GM12874 (cell line): ENCODE measurements at regions not wholly inside any gene's neighbourhood (a gene's known extent, or its start where the extent isn't known, plus 50 kb on each side); places are given as distances from the start of the nearest gene placed in this dataset.

ENCODE experiments used
- TF ChIP-seq, protein P1 (sequence below): IDR thresholded peaks from 2 replicates; pipeline ENCODE4 v1.5.1; 2011; ENCODE audit warnings: low read depth, mild to moderate bottlenecking, control low read depth, low read length, moderate library complexity; ENCODE audit not compliant: insufficient read depth

DNA sequence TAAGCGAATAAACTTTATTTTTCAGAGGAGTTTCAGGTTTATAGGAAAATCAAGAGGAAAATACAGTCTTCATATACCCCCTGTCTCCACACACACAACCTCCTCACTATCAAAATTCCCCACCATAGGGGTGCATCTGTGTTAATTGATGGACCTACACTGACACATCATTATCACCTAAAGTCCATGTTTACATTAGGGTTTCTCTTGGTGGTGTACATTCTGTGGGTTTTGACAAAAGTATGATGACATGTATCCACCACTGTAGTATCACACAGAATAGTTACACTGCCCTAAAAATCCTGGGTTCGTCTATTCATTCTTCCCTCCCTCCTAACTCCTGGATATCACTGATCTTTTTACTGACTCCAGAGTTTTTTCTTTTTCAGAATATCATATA lies 654.2 kb downstream of the UQCRFS1 start:
- TF ChIP-seq, protein P1, sequence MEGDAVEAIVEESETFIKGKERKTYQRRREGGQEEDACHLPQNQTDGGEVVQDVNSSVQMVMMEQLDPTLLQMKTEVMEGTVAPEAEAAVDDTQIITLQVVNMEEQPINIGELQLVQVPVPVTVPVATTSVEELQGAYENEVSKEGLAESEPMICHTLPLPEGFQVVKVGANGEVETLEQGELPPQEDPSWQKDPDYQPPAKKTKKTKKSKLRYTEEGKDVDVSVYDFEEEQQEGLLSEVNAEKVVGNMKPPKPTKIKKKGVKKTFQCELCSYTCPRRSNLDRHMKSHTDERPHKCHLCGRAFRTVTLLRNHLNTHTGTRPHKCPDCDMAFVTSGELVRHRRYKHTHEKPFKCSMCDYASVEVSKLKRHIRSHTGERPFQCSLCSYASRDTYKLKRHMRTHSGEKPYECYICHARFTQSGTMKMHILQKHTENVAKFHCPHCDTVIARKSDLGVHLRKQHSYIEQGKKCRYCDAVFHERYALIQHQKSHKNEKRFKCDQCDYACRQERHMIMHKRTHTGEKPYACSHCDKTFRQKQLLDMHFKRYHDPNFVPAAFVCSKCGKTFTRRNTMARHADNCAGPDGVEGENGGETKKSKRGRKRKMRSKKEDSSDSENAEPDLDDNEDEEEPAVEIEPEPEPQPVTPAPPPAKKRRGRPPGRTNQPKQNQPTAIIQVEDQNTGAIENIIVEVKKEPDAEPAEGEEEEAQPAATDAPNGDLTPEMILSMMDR: no peak

DNA sequence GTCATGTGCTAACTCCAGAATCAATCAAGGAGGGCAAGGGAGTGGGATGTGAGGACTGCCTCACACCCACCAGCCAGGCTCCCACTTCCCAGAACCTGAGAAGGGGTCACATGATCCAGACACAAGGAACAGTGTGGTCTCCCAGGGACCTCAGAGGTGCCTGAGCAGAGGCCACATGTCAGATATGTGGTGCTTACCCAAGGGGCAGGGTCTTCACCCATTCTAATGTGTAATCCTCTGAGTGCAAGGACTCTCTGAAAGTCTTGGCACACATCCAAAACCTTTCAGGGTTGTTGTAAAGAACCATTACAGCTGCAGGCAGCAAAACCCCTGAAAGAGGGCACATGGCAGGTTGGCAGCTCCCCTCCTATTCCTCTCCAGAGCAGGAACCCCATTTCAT lies 656.6 kb downstream of the UQCRFS1 start:
- TF ChIP-seq, protein P1: no peak

DNA sequence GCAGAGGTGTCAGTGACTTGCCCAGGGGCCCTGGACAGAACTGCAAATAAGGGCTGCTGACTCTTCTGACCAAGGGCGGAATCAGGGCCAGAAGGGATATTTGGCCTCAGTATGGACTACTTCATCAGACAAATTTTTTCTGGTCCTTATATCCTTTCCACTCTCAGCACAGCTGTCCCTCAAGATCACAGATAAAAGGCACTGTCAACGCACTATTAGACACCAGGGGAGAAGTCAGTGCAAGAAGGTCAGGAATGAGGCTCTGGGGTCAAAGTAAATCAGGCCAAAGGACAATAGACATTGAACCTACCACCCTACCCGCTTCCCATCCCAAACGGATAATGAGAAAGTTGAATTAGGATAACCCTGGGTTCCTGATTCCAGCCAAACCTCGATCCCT lies 657.6 kb downstream of the UQCRFS1 start:
- TF ChIP-seq, protein P1: no peak

DNA sequence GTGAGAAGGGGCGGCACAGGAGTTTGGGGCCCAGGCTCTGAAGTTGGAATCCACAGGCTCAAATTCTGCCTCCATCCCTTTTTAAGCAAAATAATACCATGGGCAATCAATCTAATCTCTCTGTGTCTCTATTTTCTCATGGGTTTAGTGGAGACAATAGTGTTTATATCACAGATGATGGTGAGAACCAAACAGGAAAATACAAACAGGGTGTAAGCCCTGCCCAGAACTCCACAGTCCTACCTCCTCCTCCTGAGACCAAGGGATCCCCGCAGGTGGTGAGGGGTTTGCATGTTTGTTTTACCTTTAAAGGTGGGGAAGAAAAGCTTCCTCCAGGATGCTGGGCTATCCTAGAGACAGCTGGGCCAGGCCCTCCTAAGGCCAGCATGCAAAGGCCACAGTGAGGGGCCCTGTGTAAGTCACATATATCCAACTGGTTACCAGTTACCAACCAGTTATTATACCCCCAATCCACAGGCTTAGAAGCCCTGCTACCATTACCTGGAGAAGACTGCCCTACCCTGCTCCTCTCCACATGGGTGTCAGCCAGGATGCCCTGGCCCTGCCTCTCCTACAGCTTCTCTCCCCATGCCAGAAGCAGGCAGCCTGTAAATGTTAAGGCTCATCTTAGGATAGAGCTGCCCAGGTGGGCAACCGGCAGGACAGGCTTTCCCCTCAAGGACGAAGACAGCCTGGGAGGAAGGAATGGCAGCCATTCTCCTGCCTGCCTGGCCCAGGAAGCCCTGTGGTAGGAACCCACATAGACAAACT lies 658.4 kb downstream of the UQCRFS1 start:
- TF ChIP-seq, protein P1: no peak

DNA sequence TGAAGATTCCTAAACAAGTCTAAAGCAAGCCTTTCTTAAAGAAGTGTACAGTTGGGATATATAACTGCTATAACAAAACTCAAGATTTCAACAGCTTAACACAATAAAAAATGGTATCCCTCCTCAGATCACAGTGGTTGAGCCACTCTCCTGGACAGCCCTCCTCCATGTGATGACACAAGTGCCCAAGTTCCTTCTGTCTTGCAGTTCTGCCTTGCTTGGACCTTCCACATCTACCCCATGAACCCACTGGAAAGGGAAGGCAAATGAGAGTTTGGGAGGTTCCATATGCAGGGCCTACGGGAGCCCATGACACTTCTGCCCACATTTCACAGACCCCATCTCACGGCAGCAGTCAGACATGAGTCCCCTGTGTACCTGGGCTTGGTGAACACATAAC lies 659.2 kb downstream of the UQCRFS1 start:
- TF ChIP-seq, protein P1: no peak

DNA sequence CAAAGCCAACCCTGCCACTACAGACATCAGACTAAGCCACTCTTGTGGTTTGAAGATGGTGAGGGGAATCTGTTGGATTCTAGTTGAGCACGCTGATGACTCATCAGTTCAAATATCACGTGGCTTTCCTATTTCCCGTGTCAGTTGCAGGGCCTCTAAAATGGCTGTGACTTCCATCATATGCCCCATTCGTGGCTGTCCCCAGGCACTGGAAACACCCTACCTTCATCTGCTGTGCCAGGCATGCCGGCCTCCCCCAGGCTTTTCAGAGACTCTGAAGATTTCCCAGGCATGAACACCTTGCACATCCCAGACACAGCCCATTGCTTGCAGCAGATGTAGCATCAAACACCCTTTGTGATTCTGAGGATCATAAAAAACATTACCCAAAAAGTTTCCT lies 659.9 kb downstream of the UQCRFS1 start:
- TF ChIP-seq, protein P1: no peak

DNA sequence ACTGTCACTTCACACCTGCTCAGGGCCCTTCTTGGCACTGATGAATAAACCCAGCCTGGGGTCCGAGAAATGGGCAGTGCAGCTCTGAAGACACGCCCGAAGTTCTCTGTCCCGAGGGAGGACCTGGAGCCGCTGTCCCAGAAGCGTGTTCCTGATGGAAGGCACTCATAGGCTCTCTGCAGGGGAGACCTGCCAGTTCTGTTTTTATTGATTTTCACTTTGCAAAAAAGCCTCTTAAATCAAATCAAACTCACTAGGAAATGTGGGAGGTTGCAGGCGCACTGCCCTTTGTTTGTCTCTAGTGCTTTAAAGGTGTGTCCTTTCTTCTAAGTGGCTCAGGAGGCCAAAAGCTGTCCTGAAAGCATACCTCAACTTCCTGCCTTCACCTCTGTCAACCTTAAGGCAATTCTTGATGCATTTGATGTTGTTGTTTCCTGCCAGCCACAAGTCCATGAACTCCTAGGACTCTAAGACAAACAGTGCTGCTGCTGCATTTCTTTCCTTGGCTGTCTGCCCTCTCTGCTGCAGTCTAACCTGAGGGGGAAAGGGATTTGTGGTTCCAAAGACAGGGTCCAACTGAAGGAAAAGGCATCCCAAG lies 663.2 kb downstream of the UQCRFS1 start:
- TF ChIP-seq, protein P1: no peak
